Limb (tissue), 2 donors: ENCODE measurements at regions not wholly inside any gene's neighbourhood (a gene's known extent, or its start where the extent isn't known, plus 50 kb on each side); places are given as distances from the start of the nearest gene placed in this dataset.

Source experiments
- DNase-seq, 2 donors: peaks; one replicate each; pipeline ENCODE4 v3.0.0-alpha.2; 2016; ENCODE audit errors: extremely low spot score in 2 of 2

GRCh38 chr10:22766693-22767092 is 52.3 kb upstream of the PIP4K2A start:
- no peak for DNase-seq

- DNase-seq, result no peak
These were observed 51.5 kb upstream of the PIP4K2A start for GRCh38 chr10:22765660-22766547.

- no peak for DNase-seq
These were observed 50.3 kb upstream of the PIP4K2A start for GRCh38 chr10:22764639-22765038.
